GM18873 (cell line): ENCODE measurements at regions not wholly inside any gene's neighbourhood (a gene's known extent, or its start where the extent isn't known, plus 50 kb on each side); places are given as distances from the start of the nearest gene placed in this dataset.
"Not testable (repeated sequence)": the region's sequence is repeated elsewhere in the genome, so short reads cannot be mapped to it uniquely, and the experiment has no call there.

Source experiments
- ATAC-seq: cut with Tn5 transposase; IDR thresholded peaks from one replicate; pipeline ENCODE4 v1.9.1; 2021; ENCODE audit warnings: mild to moderate bottlenecking, moderate library complexity, moderate number of reproducible peaks; ENCODE audit not compliant: unreplicated experiment, low FRiP score

DNA sequence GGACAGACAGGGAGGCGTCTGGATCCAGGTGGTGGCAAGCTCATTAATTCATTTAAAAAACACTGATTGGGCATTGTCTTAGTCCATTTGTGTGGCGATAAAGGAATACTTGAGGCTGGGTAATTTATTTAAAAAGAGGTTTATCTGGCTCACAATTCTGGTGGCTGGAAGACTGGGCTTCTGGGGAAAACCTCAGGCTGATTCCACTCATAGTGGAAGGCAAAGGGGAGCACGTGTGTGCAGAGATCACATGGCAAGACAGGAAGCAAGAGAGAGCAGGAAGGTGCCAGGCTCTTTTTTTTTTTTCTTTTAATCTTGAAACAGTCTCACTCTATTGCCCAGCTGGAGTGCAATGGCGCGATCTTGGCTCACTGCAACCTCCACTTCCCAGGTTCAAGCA lies 100.2 kb upstream of the METTL14 start:
- ATAC-seq: no peak

- no peak for ATAC-seq
These were observed 98.8 kb upstream of the METTL14 start for GRCh38 chr4:118586357-118586790.

DNA sequence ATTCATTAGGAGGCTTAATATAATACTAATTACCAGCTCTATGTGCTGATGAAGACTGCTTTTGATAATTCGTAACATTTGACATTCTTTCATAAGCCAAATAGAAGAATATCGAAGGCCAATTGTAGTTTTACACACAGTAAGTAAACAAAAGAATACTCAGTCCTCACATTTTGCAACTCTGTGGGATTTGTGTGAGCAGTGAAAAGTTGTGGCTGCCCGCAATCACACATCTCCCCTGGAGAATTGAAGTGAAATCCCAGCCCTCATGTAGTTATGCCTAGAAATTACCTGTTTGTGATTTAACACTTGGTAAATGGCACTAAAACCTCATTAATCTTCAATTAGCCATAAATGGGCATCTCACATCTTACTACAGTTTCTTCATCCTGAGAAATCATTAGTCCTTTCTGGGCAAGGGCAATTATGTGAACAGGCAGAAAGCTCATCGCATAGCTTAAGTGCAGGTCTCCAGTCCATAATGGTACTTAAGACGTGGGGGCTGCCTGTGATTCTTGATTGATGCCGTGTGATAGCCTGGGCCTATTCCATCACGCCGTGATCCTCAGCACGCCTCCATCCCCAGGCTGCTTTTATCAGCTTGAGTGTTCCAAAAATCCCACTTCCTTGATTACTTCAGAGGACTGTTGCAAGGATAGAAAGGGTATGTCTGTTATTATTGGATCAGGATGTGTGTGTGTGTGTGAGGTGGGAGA lies 97.9 kb upstream of the METTL14 start:
- ATAC-seq: no peak

DNA sequence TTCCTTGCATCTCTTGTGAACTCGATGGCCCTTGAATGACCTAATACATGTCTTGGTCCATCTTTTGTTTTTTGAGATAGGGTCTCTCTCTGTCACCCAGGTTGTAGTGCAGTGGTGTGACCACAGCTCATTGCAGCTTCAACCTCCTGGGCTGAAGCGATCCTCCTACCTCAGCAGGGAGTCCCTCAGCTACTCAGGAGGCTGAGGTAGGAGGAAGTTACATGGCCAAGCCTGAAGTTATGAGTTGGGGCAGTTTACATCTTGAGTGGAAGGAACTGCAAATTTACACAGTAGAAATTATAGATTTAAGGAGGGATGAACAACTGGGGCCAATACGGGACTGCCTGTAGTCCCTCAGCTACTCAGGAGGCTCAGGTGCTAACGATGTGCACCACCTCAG lies 97.2 kb upstream of the METTL14 start:
- no peak for ATAC-seq

DNA sequence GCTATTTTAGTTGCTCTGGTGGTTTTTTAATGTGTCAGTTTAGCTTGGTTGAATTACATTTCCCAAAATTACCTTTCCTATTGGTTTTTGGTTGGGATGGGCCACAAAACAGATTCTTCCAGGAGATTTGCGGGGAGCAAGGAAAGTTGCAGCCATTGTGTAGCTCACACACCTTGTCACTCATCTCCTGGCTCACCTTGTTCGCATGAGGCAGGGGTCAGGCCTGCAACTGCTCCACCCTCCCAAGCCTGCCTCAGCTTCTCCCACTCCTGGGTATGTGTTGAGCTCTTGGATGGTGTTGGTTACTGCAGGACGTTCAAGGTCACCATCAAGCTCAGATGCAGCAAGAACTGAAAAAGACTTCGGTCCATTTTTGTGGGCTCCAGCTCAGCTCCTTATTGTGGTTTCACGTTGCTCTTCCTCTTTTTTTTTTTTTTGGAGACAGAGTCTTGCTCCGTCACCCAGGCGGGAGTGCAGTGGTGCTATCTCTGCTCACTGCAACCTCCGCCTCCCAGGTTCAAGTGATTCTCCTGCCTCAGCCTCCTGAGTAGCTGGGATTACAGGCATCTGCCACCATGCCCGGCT lies 95.6 kb upstream of the METTL14 start:
- ATAC-seq: no peak

DNA sequence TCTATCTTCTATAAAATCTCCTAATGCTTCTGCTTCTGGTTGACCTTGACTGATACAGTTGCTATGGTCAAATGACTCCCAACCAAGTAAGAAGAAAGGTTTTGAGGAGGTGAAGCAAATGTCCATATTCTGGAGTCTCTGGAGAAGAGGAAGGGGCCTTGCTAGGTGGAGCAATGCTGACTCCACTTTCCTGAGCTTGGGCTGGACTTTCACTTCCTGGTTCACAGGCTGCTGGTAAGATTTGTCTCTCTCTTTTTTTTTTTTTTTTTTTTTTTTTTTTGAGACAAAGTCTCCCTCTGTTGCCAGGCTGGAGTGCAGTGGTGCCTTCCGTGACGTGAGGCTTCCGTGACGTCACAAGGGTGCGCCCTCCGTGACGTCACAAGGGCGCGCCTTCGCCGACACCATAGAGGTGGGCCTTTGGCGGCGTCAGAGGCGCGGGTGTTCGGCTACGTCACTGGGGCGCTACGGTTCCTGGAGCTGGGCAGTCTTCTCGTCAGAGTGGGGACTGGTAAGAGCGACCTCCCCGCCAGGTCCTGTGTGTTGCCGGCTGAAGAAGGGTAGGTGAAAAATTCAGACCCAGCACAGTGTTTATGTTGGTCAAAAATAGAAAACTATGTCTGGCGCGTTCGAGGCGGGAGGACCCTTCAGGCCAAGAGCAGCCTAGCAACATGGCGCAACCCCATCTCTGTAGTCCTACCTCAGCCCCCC lies 93.7 kb upstream of the METTL14 start:
- peak; percentile 99 for ATAC-seq

DNA sequence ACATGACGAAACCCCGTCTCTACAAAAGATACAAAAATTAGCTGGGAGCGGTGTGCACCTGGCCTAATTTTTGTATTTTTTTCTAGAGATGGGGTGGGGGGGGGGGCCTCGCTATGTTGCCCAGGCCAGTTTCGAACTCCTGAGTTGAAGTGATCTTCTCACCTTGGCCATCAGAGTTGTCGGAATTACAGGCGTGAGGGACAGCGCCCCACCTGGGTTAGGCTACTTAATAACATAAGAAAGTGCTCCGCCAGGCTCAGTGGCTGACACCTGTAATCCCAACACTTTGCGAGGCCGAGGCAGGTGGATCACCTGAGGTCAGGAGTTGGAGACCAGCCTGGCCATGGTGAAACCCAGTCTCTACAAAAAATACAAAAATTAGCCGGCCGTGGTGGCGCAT lies 92.9 kb upstream of the METTL14 start:
- not testable (repeated sequence) for ATAC-seq

GRCh38 chr4:118595883-118596282 lies 89.3 kb upstream of the METTL14 start:
- ATAC-seq: not testable (repeated sequence)

DNA sequence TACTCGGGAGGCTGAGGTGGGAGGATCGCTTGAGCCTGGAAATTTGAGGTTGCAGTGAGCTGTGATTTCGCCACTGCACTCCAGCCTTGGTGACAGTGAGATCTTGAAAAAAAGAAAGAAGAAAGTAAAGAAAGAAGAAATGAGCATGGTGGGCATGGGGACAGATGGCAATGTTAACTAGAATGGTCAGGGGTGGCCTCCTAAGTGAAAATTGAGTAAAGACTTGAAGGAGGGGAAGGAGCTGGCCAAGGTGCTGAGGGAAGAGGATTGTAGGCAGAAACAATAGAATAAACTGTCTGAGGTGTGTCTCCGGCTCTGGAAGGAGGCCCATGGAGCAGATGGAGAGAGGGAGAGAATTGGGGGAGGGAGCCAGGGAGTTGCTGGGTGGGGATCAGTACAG lies 60.1 kb upstream of the METTL14 start:
- not testable (repeated sequence) for ATAC-seq

- ATAC-seq: not testable (repeated sequence)
These were observed 55.5 kb upstream of the METTL14 start for GRCh38 chr4:118629697-118630096.

DNA sequence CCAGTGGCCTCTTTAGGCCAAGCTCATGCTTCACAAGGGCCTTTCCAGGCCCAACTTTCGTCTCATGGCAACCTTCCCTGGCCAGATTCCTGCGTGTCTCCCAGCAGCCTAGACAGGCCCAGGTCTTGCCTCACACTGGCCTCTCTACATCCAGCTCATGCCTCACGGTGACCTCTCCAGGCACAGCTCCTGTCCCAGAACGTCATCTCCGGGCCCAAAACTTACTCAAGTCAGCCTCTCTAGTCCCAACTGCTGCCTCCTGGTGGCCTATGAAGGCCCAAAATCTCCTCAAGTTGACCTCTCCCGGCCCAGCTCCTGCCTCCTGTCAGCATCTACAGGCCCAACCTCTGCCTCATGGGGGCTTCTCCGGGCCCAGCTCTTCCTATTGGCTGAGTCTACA lies 54.3 kb upstream of the METTL14 start:
- ATAC-seq: not testable (repeated sequence)

GRCh38 chr4:118631321-118632050 lies 53.7 kb upstream of the METTL14 start:
- not testable (repeated sequence) for ATAC-seq

DNA sequence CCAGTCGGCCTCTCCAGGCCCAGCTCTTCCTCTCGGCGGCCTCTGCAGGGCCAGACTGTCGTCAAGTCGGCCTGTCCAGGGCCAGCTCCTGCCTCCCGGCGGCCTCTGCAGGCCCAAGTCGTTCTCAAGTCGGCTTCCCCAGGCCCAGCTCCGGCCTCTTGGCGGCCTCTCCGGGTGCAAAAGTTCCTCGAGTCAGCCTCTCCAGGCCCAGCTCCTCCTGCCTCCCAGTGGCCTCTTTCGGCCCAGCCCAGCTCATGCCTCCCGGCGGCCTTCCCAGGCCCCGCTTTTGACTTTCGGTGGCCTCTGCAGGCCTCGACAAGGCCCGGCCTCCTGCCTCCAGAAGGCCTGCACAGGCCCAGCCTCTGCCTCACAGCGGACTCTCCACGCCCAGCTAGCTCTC lies 51.7 kb upstream of the METTL14 start:
- not testable (repeated sequence) for ATAC-seq

DNA sequence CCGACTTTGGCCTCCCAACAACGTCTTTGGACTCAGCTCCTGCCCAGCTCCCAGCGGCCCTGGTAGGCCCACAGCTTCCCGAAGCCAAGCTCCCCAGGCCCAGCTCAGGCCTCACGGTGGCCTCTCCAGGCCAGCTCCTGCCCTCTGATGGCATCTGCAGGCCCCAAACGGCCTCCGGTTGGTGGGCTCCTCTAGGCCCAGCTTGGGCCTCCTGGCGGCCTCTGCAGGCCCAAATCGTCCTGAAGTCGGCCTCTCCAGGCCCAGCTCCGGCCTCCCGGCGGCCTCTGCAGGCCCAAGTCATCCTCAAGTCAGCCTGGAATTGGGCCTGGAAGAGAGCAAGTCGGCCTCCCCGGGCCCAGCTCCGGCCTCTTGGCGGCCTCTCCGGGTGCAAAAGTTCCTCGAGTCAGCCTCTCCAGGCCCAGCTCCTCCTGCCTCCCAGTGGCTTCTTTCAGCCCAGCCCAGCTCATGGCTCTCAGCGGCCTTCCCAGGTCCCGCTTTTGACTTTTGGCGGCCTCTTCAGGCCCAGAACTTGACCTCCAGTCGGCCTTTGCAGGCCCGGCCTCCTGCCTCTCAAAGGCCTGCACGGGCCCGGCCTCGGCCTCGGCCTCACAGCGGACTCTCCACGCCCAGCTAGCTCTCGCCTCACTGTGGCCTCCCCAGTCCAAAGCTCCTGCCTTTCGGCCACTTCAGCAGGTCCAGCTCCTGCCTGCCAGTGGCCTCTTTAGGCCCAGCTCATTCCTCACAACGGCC lies 50.9 kb upstream of the METTL14 start:
- ATAC-seq: not testable (repeated sequence)
